Activated CD4-positive, alpha-beta T cell treated with anti-CD3 and anti-CD28 coated beads for 24 hours (primary cell): ENCODE measurements at regions not wholly inside any gene's neighbourhood (a gene's known extent, or its start where the extent isn't known, plus 50 kb on each side); places are given as distances from the start of the nearest gene placed in this dataset.
A peak's percentile ranks its signal among the peaks of the same experiment; 100 is the strongest.
"Not testable (repeated sequence)": the region's sequence is repeated elsewhere in the genome, so short reads cannot be mapped to it uniquely, and the experiment has no call there.

Experiments
- DNase-seq, 2 donors: peaks; one replicate each; pipeline ENCODE4 v3.0.0-alpha.2; 2020; ENCODE audit warnings: low read depth in 2 of 2

GRCh38 chr3:87795701-87796100 is 263.1 kb downstream of the CGGBP1 start:
- DNase-seq, result no peak

DNA sequence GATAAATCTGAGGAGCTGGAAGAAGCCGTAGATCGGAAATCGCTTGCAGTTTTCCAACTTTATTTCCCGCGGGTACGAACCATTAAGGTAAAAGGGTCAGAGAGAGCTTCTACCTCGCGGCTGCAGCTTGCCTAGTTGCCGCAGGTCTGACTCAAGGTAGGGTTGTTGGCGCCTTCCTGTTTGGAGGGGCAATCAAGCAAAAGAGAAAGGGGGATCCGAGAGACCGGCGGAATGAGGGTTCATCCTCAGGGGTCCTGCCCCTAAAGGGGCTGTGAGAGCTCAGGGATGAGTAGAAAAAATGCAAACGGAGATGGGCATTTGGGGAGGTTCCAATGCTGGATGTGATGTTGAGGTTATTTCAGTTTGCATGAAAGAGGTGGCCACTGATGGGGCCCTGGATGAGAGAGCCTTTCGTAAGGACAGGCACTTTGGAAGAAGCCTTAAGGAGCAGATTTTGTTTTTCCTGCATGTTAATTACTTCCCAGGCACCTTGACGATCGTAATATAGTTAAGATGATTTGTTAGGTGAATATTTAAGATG is 265.4 kb downstream of the CGGBP1 start:
- no peak for DNase-seq

GRCh38 chr3:87792534-87793336 is 266.1 kb downstream of the CGGBP1 start, which contains the start of gene HTR1F:
HTR1F (plus strand) TSS chr3:87792706.
- DNase-seq, result no peak

- no peak for DNase-seq
Observed at GRCh38 chr3:87792198-87792533, 266.6 kb downstream of the CGGBP1 start.

- DNase-seq, result no peak
Observed at GRCh38 chr3:87791248-87792027, 267.4 kb downstream of the CGGBP1 start.

GRCh38 chr3:87789049-87789448 is 269.8 kb downstream of the CGGBP1 start:
- not testable (repeated sequence) for DNase-seq

DNA sequence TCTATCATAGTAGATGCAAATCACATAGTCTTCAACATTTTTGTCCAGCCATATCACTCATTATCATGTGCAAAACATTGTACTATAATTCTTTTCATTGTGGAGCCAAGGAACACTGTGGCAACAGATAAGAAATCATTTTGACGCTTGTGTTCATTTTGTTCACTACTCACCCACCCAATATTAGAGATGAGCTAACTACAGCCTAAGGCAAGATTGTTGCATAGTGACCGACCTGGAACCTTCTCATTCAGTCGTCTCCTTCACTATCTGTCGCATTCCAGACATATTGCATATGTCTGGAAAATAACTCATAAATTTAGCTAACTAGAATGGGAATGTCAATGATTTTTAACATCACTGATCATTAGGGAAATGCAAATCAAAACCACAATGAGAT is 270.3 kb downstream of the CGGBP1 start:
- DNase-seq, result no peak

DNA sequence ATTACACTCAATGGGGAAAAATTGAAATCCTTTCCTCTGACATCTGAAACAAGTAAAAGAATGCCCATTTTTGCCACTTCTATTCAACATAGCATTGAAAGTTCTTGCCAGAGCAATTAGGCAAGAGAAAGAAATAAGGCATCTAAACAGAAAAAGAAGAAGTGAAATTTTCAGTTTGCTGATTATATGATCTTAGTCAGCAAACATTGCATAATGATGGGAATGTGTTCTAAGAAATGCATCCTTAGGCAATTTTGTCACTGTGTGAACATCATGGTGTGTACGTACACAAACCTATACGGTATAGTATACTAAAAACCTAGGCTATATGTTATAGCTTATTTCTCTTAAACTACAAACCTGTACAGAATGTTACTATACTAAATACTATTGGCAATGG is 278.0 kb downstream of the CGGBP1 start:
- no peak for DNase-seq

DNA sequence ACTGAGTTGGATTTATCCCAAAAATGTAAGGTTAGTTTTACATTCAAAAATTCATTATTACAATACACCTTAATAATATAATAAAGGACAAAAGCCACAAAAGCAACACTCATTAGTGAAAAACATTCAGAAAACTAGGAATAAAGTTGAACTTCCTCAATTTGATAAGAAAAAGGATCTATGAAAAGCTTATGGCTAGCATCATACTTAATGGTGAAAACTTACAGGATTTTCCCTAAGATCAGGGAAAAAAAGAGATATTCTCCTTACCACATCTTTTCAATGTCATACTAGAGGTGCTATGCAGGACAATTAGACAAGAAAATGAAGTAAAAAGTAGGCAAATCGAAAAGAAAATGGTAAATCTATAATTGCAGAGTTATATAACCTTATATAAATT is 279.9 kb downstream of the CGGBP1 start:
- no peak for DNase-seq

- DNase-seq, result peak; percentile 2 to 6
Observed at GRCh38 chr3:87771337-87772192, 287.2 kb downstream of the CGGBP1 start.

GRCh38 chr3:87766721-87767120 is 292.1 kb downstream of the CGGBP1 start:
- DNase-seq, result no peak

DNA sequence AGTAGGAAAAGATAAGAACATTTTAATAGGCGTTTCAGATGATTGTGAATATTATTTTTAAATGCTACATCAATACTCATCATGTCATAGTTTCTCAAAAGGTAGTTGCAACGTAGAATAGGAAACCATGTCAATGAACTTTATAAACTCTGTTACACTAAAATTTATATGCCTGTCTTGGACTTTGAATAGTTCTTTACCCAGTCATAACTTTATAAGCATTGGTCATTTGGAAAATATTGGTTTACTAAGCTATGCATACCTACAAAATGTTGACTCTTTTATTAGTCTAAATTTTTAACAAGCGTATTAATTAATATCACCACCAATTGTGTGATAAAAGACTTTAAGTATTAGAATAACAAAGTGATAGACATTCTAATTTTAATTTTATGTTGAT is 293.5 kb downstream of the CGGBP1 start:
- DNase-seq, result no peak

DNA sequence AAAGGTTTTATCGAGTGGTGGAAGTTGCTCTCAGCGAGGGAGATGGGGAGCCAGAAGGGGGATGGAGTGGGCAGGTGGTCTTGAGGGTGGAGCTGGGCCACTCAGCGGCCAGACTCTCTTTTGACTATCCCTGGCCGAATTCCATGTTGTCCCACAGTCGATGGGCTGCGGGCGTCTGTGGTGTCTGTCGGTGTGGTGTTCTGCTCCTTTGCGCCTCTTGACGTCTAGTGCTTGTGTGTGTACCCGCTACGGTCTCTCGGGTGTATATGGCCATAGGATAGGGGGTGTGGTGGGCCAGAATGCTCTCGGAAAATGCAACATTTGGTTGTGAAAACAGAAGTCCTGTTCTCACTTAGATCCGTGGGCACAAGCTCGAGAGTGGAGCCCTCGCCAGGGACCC is 297.0 kb downstream of the CGGBP1 start:
- no peak for DNase-seq

- no peak for DNase-seq
Observed at GRCh38 chr3:87761341-87761740, 297.5 kb downstream of the CGGBP1 start.

GRCh38 chr3:87756616-87757015 is 302.2 kb downstream of the CGGBP1 start:
- no peak for DNase-seq

GRCh38 chr3:87755852-87756251 is 303.0 kb downstream of the CGGBP1 start:
- no peak for DNase-seq

GRCh38 chr3:87742250-87742649 is 316.6 kb downstream of the CGGBP1 start:
- DNase-seq, result no peak

DNA sequence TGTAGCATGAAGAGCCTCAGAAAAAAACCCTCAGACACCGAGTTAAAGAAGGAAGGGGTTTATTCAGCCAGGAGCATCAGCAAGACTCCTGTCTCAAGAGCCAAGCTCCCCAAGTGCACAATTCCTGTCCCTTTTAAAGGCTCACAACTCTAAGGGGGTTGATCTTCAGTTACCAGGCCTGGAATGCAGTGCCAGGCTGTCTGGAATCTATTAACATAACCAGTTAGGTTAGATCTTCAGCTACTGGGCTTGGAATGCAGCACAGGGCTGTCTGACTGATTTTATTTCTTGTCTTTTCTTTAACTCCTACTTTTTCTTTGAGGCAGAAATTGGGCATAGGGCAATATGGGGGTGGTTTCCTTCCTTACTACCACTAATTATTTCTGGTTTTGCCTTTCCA is 317.9 kb downstream of the CGGBP1 start:
- DNase-seq, result not testable (repeated sequence)

DNA sequence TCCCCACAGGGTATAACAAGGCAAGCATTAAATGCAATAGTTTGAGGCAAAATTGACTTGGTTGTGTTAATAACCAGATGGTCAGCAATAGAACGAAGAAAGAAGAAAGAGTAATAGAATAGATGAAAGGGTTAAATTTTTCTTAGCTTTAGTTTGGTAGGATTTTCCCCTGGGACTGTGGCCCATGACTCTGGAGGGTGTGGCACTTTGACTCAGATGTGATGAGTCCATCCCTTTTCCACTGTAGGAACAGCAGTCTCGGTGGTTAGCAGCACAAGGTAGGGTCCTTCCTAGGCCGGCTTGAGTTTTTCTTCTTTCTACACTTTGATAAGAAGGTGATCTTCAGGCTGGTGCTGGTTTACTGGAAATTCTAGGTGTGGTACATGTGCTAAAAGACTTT is 321.0 kb downstream of the CGGBP1 start:
- DNase-seq, result not testable (repeated sequence)

DNA sequence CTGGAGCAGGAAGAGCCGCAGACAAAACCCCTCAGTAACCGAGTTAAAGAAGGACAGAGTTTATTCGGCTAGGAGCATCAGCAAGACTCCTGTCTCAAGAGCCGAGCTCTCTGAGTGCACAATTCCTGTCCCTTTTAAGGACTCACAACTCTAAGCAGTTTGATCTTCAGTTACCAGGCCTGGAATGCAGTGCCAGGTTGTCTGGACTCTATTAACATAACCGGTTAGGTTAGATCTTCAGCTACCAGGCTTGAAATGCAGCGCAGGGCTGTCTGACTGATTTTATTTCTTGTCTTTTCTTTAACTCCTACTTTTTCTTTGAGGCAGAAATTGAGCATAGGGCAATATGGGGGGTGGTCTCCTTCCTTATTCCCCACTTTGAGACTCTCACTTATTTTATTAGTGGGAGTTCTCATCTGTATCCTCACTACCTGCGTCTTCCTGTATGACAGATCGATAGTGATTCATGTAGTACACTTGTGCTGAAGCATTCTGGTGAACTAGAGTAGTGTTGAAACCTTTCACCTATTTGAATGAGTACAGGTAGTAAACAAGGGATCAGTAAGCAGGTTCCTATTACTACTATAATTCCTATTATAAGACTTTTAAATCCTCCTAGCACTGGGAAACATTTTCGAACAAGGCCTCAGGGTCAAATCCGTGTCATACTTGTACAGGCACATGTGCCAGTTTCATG is 325.0 kb downstream of the CGGBP1 start:
- DNase-seq, result no peak

DNA sequence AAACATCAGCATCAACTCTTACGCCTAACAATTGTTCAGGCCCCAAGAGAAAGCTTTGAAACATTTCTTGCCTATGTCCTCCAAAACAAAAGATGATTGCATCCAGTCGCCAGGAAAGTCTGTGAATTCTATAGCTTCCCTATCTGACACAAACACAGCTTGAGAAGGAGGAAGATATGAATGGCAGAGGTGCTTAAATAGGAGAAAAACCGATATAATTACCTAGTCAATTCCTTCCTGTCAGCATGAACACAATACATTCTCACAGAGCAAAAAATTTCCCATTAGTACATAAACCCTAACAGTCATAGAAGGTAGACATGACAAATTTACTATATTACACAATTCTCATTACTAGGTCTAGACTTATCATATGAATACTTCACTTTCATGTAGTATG is 326.5 kb downstream of the CGGBP1 start:
- no peak for DNase-seq
